ENCODE measurements at regions not wholly inside any gene's neighbourhood (a gene's known extent, or its start where the extent isn't known, plus 50 kb on each side); places are given as distances from the start of the nearest gene placed in this dataset.

DNA sequence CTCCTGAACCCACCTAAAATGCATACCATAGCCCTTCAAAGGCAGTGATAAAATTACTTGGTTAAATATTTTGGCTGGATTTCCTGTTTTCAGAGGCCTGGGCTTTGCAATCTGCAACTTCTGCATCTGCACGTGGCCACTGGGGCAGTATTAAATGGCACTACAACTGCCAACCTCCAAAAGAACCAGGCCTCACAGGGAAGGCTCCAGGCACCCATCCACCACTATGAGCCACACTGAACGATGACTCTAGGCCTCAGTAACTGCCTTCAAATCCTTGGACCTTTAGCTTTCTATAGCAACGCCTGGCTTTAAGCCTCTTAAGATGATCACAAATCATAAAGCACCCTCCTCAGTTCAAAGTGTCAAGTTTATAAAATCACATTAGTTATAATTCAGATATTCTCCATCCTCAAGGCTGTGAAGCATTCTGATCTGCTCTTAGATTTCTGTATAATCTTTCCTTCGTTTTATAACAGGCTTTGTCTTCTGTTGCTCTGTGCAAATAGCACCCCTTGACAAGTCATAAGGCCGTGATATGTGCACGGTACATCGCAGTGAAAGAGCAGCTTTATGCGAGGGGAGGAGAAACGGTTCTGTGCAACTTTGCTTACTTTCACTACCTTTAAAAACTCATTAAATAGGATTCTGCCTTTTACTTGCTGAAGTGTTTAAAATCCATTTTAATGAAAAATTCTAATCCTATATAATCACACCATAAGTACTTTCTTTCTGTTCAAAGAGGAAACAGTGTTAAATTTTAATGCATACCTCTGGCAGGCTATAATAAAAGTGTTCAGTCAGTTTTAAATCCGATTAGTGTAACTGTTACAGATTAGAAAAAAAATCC, 196.4 kb upstream of the G2E3 start:
- TF ChIP-seq EZH2 (IDR thresholded peaks at IDR 0.05; ENCODE audit: low read length, unreplicated experiment) = no peak
- no peak for TF ChIP-seq CTCF (conservative IDR thresholded peaks at IDR 0.05; ENCODE audit: low read depth, low read length)
- TF ChIP-seq EZH2phosphoT487 (IDR thresholded peaks at IDR 0.05; ENCODE audit: borderline replicate concordance, low read length) = no peak
